Left hindlimb (tissue), 1 donor: ENCODE measurements at regions not wholly inside any gene's neighbourhood (a gene's known extent, or its start where the extent isn't known, plus 50 kb on each side); places are given as distances from the start of the nearest gene placed in this dataset.

Experiments
- DNase-seq: peaks from one replicate; pipeline ENCODE4 v3.0.0-alpha.2; 2018

DNA sequence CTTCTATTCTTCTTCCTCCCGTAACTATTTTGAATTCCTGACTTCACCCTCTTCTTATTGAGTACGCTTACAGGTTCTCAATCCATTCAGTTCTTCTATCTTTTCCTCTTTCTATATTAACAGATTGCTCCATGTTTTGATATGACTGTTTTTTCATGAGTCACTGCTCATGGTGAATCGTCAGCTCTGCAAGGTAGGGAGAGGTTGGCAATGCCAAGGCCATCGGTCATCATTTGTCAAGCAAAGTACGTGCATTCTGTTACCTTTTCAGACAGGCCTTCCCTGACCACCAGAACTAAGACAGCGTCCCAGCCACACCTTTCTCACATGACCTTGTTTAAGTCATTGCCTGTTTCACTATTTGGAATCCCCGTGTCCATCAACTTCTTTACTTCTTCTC lies 1001.9 kb upstream of the SORCS1 start:
- DNase-seq = no peak

GRCh38 chr10:108147346-108147745 lies 982.8 kb upstream of the SORCS1 start:
- DNase-seq = no peak

DNA sequence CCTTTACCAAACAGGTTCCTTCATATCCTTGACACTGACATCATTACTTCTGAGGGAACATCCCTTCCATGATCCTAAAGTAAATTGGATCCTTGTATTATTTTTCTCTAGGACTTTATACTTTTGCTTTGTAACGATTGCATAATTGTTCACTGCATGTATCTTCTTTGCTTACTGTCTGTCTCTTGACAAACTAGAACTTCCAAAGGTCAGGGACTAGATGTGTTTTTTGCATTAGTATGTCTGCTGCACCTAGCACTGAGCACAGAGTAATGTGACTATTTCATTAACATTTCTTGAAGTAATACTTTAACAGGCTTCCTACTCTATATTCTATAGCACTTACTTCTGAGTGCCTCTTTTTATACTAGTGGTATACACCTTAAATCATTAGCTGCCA lies 976.6 kb upstream of the SORCS1 start:
- DNase-seq = no peak

DNA sequence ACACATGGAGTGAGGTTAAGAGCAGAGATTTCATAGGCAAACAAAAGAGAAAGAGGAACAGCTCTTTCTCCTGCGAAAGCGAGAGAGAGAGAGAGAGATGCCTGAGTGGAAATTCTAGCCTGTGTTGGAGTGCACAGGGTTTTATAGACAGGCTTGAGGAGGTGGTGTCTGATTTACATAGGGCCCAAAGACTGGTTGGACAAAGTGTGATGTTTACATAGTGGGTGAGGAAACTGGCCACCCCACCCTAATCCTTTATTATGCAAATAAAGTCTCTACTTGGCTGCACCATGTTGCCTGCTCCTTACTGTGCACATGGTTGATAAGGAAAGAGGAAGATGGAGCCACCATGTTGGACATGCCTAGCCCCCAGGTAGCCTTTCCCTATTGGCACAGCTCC lies 967.8 kb upstream of the SORCS1 start:
- no peak for DNase-seq

DNA sequence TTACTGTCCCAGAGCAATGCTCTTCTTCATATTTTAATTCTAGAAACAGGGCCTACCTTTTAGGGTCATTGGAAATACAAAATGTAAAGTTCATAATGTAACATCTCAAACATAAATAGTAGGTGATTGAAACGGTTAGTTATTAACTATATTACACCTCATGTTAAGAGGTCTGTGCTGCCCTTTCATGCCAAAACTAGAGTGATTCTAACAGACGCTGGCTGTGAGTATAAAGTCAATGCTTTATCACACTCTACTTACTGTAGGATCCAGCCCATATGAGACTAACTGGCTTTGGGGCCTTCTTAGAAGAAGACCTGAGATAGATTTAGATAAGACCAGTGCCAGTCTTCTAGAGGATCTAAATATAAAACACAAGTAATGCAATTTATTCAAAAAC lies 966.1 kb upstream of the SORCS1 start:
- DNase-seq = no peak

- DNase-seq = no peak
These were observed 947.7 kb upstream of the SORCS1 start for GRCh38 chr10:108112218-108112617.

DNA sequence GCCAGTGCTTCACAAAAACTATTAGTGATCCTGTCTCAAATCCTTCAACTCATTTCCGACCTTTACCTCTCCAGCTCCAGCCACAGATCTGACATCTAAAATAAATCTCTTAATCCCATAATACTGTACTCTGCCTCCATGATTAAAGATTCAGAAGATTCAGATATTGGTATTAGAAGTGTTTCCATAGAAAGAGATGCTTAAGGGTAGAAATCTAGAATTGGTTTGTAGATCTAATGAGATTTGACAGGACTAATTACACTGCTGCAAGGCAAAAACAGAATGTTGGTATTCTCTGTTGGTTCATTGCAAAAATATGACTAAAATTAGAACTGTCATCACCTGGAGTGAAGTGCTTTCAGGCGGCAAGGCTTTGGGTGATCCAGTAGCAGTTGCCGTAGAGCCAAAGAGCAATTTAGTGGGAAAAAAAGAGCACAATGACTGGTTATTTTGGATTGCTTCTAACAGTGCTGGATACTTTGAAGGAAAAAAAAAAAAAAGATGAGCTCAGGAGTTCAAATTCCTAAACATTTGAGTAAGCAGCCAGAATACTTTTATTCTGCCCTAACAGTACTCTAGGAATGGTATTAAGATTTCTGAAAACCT lies 940.1 kb upstream of the SORCS1 start:
- DNase-seq = no peak

DNA sequence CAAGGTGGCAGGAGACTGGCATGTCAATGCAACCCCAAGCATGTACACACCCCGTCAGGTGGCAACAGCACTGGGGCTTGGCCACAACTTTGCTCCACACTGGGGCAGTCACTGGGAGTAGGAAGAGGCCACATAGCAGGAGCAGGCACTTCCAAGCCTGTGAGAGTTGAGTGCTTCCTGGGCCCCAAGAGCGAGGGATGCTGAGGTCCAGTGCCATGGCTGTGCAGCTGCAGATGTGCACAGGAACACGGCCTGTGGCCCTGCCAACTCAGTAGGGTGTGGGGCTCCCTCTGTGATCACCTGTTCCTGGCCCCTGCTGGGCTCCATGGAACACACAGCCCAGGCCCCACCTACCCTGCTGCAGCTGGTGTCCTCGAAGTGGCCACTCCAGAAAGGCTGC lies 932.8 kb upstream of the SORCS1 start:
- DNase-seq = no peak

DNA sequence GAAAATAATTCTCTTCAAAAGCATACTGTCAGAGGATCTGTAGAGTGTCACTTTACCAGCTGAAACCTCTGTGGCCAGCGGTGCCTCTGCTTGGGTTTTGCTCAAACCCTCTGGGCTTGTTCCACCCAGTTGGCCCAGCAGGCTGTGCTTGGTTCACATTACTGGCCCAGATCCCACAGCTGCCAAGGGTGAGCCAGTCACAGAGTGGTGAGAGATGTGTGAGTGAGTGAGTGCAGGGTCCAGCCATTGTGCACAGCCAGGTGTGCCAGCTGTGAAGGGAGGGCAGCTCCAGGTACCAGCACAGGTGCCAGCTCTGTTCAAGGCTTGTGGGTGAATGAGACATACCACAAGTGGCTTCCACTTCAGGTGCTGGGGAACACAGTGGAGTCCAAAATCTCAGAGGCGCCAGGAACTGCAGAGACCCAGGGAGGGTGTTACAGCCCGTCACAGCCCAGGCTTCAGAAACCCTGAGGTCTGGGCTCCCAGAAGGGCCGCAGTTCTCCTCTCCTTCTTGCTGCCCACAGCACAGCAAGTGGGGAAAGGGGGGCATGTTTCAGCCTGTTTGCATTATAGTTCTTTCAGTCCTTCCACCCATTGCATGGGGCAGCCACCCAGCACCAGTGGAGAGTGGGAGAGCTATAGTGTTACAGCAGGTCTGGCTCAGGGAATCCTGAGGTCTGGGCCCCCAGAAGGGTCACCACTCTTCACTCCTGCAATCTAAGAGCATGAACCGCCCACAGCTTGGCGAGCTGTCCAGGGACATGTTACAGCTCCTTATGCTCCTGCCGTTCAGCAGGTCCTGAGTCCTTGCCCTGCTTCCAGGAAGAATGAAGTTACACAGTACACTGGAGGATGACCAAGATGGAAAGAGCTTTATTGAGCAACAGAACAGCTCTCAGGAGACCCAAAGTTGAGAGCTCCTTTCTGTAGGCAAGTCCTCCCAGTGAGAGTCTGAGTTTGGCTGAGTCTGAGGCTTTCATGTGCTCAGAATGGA lies 931.7 kb upstream of the SORCS1 start:
- no peak for DNase-seq

DNA sequence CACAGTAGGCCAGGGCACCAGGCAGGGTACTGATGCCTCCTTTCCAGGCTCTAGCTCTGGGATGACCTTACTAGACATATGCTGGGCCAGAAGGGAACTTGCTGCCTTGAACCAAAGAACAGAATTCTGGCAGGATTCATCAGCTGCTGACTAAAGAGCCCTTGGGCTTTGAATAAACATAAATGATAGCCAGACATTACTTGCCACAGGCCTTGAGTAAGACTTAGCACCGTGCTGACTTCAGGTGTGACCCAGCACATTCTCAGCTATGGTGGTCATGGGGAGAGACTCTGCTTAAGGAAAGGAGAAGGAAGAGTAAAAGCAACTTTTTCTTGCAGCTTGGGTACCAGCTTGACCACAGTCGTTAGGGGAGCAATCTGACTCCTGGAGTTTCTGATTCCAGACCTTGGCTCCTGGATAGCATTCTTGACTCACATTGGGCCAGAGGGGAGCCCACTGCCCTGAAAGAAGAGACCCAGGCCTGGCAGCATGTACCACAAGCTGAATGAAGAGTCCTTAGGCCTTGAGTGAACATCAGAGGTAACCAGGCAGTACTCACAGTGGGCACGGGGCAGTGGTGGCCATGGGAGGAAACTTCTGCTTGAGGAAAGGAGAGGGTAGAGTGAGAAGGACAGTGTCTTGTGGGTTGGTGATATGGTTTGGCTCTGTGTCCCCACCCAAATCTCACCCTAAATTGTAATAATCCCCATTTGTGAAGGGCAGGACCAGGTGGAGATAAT lies 926.1 kb upstream of the SORCS1 start:
- no peak for DNase-seq

- no peak for DNase-seq
These were observed 922.0 kb upstream of the SORCS1 start for GRCh38 chr10:108086502-108086901.

- no peak for DNase-seq
These were observed 918.1 kb upstream of the SORCS1 start for GRCh38 chr10:108082596-108082995.

DNA sequence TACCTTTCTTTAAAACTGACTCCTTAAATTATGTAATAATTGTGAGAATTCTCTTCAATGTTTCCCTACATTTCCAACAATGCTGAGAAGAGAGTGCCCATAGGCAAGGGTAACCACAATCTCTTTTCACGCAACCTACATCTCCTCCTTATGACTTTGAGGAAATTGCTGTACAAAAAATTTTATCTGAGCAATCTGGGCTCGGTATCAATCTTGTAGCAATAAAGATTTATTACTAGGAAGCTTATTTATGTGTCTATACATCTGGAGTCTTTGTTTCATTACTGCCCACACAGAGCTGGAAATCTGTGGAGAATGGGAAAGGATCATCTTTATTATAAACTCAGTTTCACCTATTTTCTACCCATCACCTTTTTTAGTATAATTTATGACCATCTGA lies 913.8 kb upstream of the SORCS1 start:
- DNase-seq = no peak

DNA sequence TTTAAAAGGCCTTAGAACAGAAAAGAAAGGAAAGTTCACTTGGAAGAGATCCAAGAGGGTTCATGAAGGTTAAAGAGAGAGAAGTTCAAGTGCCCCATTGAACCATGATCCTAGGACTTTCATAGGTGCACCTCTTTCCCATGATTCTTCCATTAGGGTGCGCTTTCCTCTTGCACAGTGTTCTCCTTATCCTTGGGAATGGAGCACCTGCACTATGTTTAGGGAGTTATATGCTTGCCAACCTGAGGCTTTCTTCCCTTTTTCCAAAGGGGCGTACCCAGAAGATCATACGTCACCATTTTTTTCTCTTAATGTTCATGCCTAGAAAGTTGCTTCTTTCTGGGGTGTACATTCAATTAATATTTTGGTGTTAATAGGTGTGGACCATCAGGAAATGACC lies 908.0 kb upstream of the SORCS1 start:
- DNase-seq = no peak

- DNase-seq = no peak
These were observed 906.3 kb upstream of the SORCS1 start for GRCh38 chr10:108070789-108071188.

GRCh38 chr10:108069096-108069495 lies 904.6 kb upstream of the SORCS1 start:
- DNase-seq = no peak

- DNase-seq = no peak
These were observed 900.3 kb upstream of the SORCS1 start for GRCh38 chr10:108064746-108065260.

- no peak for DNase-seq
These were observed 895.7 kb upstream of the SORCS1 start for GRCh38 chr10:108060246-108060645.

GRCh38 chr10:108055506-108055905 lies 891.0 kb upstream of the SORCS1 start:
- no peak for DNase-seq

- no peak for DNase-seq
These were observed 888.5 kb upstream of the SORCS1 start for GRCh38 chr10:108052981-108053380.

- DNase-seq = no peak
These were observed 886.7 kb upstream of the SORCS1 start for GRCh38 chr10:108051218-108051617.

- no peak for DNase-seq
These were observed 886.1 kb upstream of the SORCS1 start for GRCh38 chr10:108050626-108051025.

DNA sequence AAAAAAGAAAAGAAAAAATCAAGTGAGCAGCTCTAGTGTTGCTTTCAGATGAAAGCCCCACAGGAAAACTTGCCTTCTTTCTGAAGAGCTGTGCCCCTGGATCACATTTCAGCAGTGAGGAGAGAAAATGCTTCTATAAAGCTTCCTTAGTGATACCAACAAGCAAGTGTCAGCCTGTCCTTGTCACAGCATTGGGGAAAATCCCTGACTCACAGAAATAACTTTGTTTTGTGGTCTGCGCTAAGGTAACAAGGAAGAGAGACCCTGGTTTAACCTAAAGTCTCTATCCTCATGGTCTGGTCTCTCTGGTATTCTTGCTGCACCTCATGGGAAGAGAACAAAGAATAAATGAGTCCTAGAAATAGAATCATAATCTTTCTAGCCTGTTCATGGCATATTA lies 885.2 kb upstream of the SORCS1 start:
- no peak for DNase-seq
